Endothelial cell of umbilical vein (primary cell): ENCODE measurements at regions not wholly inside any gene's neighbourhood (a gene's known extent, or its start where the extent isn't known, plus 50 kb on each side); places are given as distances from the start of the nearest gene placed in this dataset.

Experiments
- BruUV-seq: library from RNA; stranded (reverse); fragments of 400-500 nt; replicated peaks from 2 replicates; lab custom pipeline; 2021; lab: Mats Ljungman, UMichigan
- CTCF ChIA-PET: fragments of 300-600, 350-600 bp; sonication (Branson Sonifier 250); formaldehyde crosslinking; loops from one replicate; lab custom pipeline; 2021; ENCODE audit warnings: antibody characterized with exemption, inconsistent platforms; lab: Charles Lee
- POLR2A ChIA-PET: fragments of 300-600, 350-600 bp; sonication (Branson Sonifier 250); formaldehyde crosslinking; loops from one replicate; lab custom pipeline; 2021; ENCODE audit warnings: antibody characterized with exemption, inconsistent platforms; lab: Charles Lee
- DNase-seq: peaks from one replicate; pipeline ENCODE4 v3.0.0-alpha.2; 2011; ENCODE audit warnings: low read depth, low spot score
- FAIRE-seq: peaks from 2 replicates; lab custom pipeline; 2011; peaks lifted over from hg19 to GRCh38; lab: Jason Lieb, UNC
- H2AFZ ChIP-seq: 2 replicates; pipeline ENCODE4 v1.6.0; 2012; ENCODE audit warnings: low read depth, low read length, control low read depth, inconsistent platforms
- H3K27ac ChIP-seq: 2 replicates; pipeline ENCODE4 v1.5.1; 2011; ENCODE audit warnings: low read depth, mild to moderate bottlenecking, control low read depth, low read length, moderate library complexity; ENCODE audit not compliant: insufficient read depth
- H3K27me3 ChIP-seq, 2 experiments: 2 replicates each; pipeline versions ENCODE4 v1.6.0 to v1.6.1; 2011; ENCODE audit warnings: low read length in 2 of 2, mixed read lengths in 1 of 2; ENCODE audit not compliant: control insufficient read depth in 2 of 2, insufficient read depth in 2 of 2
- H3K36me3 ChIP-seq, 2 experiments: 2 replicates in 1 of 2; 3 replicates in 1 of 2; pipeline ENCODE4 v1.5.1; 2011; ENCODE audit warnings: low read length in 2 of 2, mild to moderate bottlenecking in 1 of 2, moderate library complexity in 1 of 2; ENCODE audit not compliant: control insufficient read depth in 2 of 2, insufficient read depth in 2 of 2; ENCODE audit errors: extremely low read depth in 1 of 2
- H3K4me1 ChIP-seq: 3 replicates; pipeline ENCODE4 v1.5.1; 2011; ENCODE audit warnings: mild to moderate bottlenecking, low read length; ENCODE audit not compliant: control insufficient read depth, insufficient read depth; ENCODE audit errors: extremely low read depth
- H3K4me2 ChIP-seq: 2 replicates; pipeline ENCODE4 v1.6.1; 2011; ENCODE audit warnings: low read length, control low read depth, mixed read lengths; ENCODE audit not compliant: insufficient read depth
- H3K4me3 ChIP-seq, 3 experiments: fragments of 200-600 bp in 1 of 3; sonication (generic), shearing (Covaris generic) in 1 of 3; replicated peaks in 1 of 3; 2 replicates each; pipeline ENCODE4 v1.5.1; 2011 to 2016; ENCODE audit warnings: control low read depth in 3 of 3, low read length in 3 of 3, mild to moderate bottlenecking in 2 of 3, inconsistent platforms in 1 of 3, low read depth in 1 of 3, moderate library complexity in 1 of 3; ENCODE audit not compliant: insufficient read depth in 1 of 3
- H3K79me2 ChIP-seq: 2 replicates; pipeline ENCODE4 v1.6.0; 2012; ENCODE audit warnings: low read length, inconsistent platforms; ENCODE audit not compliant: control insufficient read depth, insufficient read depth
- H3K9ac ChIP-seq: replicated peaks from 2 replicates; pipeline ENCODE3; 2011; ENCODE audit warnings: low read length, control low read depth; ENCODE audit not compliant: insufficient read depth; ENCODE audit errors: extremely low read depth
- H3K9me1 ChIP-seq: replicated peaks from 3 replicates; pipeline ENCODE4 v1.6.0; 2011; ENCODE audit warnings: mild to moderate bottlenecking, low read length; ENCODE audit not compliant: control insufficient read depth, insufficient read depth; ENCODE audit errors: extremely low read depth
- H3K9me3 ChIP-seq: replicated peaks from 2 replicates; pipeline ENCODE4 v1.5.1; 2012; ENCODE audit warnings: low read length, inconsistent platforms; ENCODE audit not compliant: control insufficient read depth, insufficient read depth
- H4K20me1 ChIP-seq: replicated peaks from 2 replicates; pipeline ENCODE3; 2011; ENCODE audit warnings: mild to moderate bottlenecking, low read length; ENCODE audit not compliant: control insufficient read depth, insufficient read depth; ENCODE audit errors: extremely low read depth
- CTCF ChIP-seq, 2 donors: IDR thresholded peaks; 1 replicate in 1 of 2; 2 replicates in 1 of 2; pipeline ENCODE4 v1.5.1; 2011; ENCODE audit warnings: low read length in 2 of 2, mild to moderate bottlenecking in 2 of 2, moderate library complexity in 2 of 2, control low read depth in 1 of 2, inconsistent platforms in 1 of 2, low read depth in 1 of 2; ENCODE audit not compliant: insufficient read depth in 1 of 2; ENCODE audit errors: extremely low read depth in 1 of 2
- EZH2 ChIP-seq: IDR thresholded peaks from 2 replicates; pipeline ENCODE4 v1.6.1; 2012; ENCODE audit warnings: borderline replicate concordance, low read depth, mild to moderate bottlenecking, moderate library complexity, low read length, inconsistent platforms; ENCODE audit not compliant: severe bottlenecking
- FOS ChIP-seq: IDR thresholded peaks from 2 replicates; pipeline ENCODE4 v1.6.1; 2011; ENCODE audit warnings: mild to moderate bottlenecking, low read length, moderate library complexity, borderline replicate concordance; ENCODE audit not compliant: insufficient read depth
- GATA2 ChIP-seq: IDR thresholded peaks from 2 replicates; pipeline ENCODE4 v1.7.0; 2011; ENCODE audit warnings: low read depth, mild to moderate bottlenecking, moderate library complexity, mixed read lengths, low read length; ENCODE audit not compliant: insufficient read length, insufficient read depth
- JUN ChIP-seq: IDR thresholded peaks from 2 replicates; pipeline ENCODE4 v1.6.1; 2011; ENCODE audit warnings: borderline replicate concordance, low read depth; ENCODE audit not compliant: insufficient read length, insufficient read depth
- MYC ChIP-seq: IDR thresholded peaks from one replicate; pipeline ENCODE4 v1.6.1; 2011; ENCODE audit warnings: mild to moderate bottlenecking, low read depth, low read length
- POLR2A ChIP-seq: IDR thresholded peaks from 2 replicates; pipeline ENCODE4 v1.6.1; 2012; ENCODE audit warnings: low read depth, mild to moderate bottlenecking, control low read depth, low read length
- POLR2AphosphoS5 ChIP-seq: IDR thresholded peaks from 2 replicates; pipeline ENCODE4 v1.6.1; 2012; ENCODE audit warnings: low read depth, mild to moderate bottlenecking, control low read depth, low read length, moderate library complexity; ENCODE audit not compliant: insufficient read depth
- dilution Hi-C: fragments of 300-500 bp; cut with MboI; formaldehyde crosslinking; loops from one replicate; pipeline ENCODE4 v1.15.0; 2019; ENCODE audit warnings: low sequenced_read_pairs; ENCODE audit not compliant: extremely low pct_ligation_motif_present
- intact Hi-C: fragments of 100-400 bp; cut with micrococcal nuclease; formaldehyde crosslinking; loops from one replicate; pipeline ENCODE4 v1.10.0; 2022
- TF ChIP-seq, protein P1 (sequence below): IDR thresholded peaks from 2 replicates; pipeline ENCODE4 v1.6.1; 2011; ENCODE audit not compliant: insufficient read depth, insufficient read length

DNA sequence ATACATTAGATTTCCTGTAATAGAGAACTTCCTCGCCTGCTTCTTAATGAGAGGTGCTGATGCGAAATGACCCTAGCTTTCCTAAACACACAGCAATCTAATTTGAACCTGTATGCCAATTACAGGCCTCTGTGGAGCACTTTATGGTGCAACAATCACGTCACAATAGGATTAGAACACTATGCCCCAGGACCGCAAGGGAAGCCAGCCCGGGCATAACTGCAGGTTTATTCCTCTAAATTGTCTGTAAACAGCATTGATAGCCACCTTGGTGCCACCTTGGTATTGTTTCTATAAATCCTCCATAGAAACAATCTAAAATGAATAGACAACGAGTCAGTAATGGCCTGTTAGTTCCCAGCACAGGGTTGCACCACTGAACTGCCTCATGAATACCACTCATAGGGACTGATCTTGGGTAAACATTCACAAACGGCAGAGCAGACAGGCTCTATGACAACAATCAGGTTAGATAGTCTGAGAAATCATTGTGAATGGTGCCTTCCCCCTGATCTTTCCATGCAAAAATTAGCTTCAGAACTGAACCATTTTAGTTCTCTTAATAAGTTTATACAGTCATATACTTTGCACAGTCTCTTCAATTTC lies 182.5 kb upstream of the OBI1 start:
- TF ChIP-seq JUN = no peak
- no peak for TF ChIP-seq POLR2AphosphoS5
- TF ChIP-seq GATA2 = no peak
- TF ChIP-seq MYC = no peak
- TF ChIP-seq POLR2A = no peak
- no peak for TF ChIP-seq EZH2
- TF ChIP-seq CTCF (IDR thresholded peaks at IDR 0.05; ENCODE audit: extremely low read depth in 1 of 2, insufficient read depth in 1 of 2, low read depth in 1 of 2, low read length in 2 of 2) = no peak
- TF ChIP-seq FOS = no peak
- TF ChIP-seq, protein P1, sequence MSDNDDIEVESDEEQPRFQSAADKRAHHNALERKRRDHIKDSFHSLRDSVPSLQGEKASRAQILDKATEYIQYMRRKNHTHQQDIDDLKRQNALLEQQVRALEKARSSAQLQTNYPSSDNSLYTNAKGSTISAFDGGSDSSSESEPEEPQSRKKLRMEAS = no peak
- dilution Hi-C loops = no loop called here
- Histone ChIP-seq H3K9me1 (no peaks in the 10 kb centered on the region), H3K4me3 (no peak overlapping the region), H3K4me1 (no peaks in the 10 kb centered on the region), H3K4me2 (no peak overlapping the region), H3K79me2 (no peaks in the 10 kb centered on the region), H3K9me3 (no peaks in the 10 kb centered on the region), H3K27ac (no peak overlapping the region), H3K36me3 (no peaks in the 10 kb centered on the region), H2AFZ (no peak overlapping the region), H3K27me3 (no peaks in the 10 kb centered on the region), H4K20me1 (no peaks in the 10 kb centered on the region), H3K9ac (no peak overlapping the region)
- DNase-seq = no peak
- no peak for FAIRE-seq
- POLR2A ChIA-PET = no interaction called here
- BruUV-seq = no TSS peak
- intact Hi-C loops = no loop called here
- CTCF ChIA-PET = no interaction called here
